NCI-H82 (cell line): ENCODE measurements at regions not wholly inside any gene's neighbourhood (a gene's known extent, or its start where the extent isn't known, plus 50 kb on each side); places are given as distances from the start of the nearest gene placed in this dataset.

Source experiments
- DNase-seq: peaks from one replicate; lab custom pipeline; 2025; lab: John Stamatoyannopoulos, UW

GRCh38 chr1:87508247-87508787 is 179.6 kb downstream of the LMO4 start:
- no peak for DNase-seq

- DNase-seq = no peak
Observed at GRCh38 chr1:87510540-87510939, 181.9 kb downstream of the LMO4 start.

- DNase-seq = no peak
Observed at GRCh38 chr1:87511449-87511848, 182.8 kb downstream of the LMO4 start.

GRCh38 chr1:87512431-87512830 is 183.8 kb downstream of the LMO4 start:
- no peak for DNase-seq

- DNase-seq = no peak
Observed at GRCh38 chr1:87513255-87513654, 184.6 kb downstream of the LMO4 start.

GRCh38 chr1:87513966-87514660 is 185.4 kb downstream of the LMO4 start:
- no peak for DNase-seq

GRCh38 chr1:87515781-87516180 is 187.1 kb downstream of the LMO4 start:
- DNase-seq = no peak

- DNase-seq = no peak
Observed at GRCh38 chr1:87518794-87519193, 190.1 kb downstream of the LMO4 start.

GRCh38 chr1:87521452-87521851 is 192.8 kb downstream of the LMO4 start:
- no peak for DNase-seq

- DNase-seq = no peak
Observed at GRCh38 chr1:87523466-87523865, 194.8 kb downstream of the LMO4 start.

GRCh38 chr1:87524021-87524754 is 195.5 kb downstream of the LMO4 start:
- no peak for DNase-seq

GRCh38 chr1:87528754-87529517 is 200.3 kb downstream of the LMO4 start:
- no peak for DNase-seq

- DNase-seq = no peak
Observed at GRCh38 chr1:87530042-87530807, 201.5 kb downstream of the LMO4 start.

GRCh38 chr1:87535551-87535950 is 206.9 kb downstream of the LMO4 start:
- DNase-seq = no peak

GRCh38 chr1:87539147-87539546 is 210.5 kb downstream of the LMO4 start:
- DNase-seq = no peak

GRCh38 chr1:87542697-87543096 is 214.0 kb downstream of the LMO4 start:
- DNase-seq = no peak

GRCh38 chr1:87549738-87550137 is 221.1 kb downstream of the LMO4 start:
- no peak for DNase-seq

- no peak for DNase-seq
Observed at GRCh38 chr1:87553511-87553910, 224.8 kb downstream of the LMO4 start.

GRCh38 chr1:87555366-87555765 is 226.7 kb downstream of the LMO4 start:
- DNase-seq = no peak

- no peak for DNase-seq
Observed at GRCh38 chr1:87556326-87556725, 227.6 kb downstream of the LMO4 start.

- no peak for DNase-seq
Observed at GRCh38 chr1:87558921-87559320, 230.2 kb downstream of the LMO4 start.

- no peak for DNase-seq
Observed at GRCh38 chr1:87560137-87560536, 231.5 kb downstream of the LMO4 start.
